GM12878 (cell line): ENCODE measurements at regions not wholly inside any gene's neighbourhood (a gene's known extent, or its start where the extent isn't known, plus 50 kb on each side); places are given as distances from the start of the nearest gene placed in this dataset.

Source experiments
- ATAC-seq: fragments of 200-7000 bp; cut with Tn5 transposase; 3 replicates; pipeline ENCODE4 v1.9.1; 2020; ENCODE audit warnings: mild to moderate bottlenecking, moderate library complexity
- BruUV-seq: library from RNA; stranded (reverse); fragments of 400-500 nt; replicated peaks from 2 replicates; lab custom pipeline; 2021; lab: Mats Ljungman, UMichigan
- CTCF ChIA-PET: fragments of 300-600 bp; sonication (Branson Sonifier 250); formaldehyde crosslinking; extraction: SDS; loops from one replicate; lab custom pipeline; 2021; ENCODE audit warnings: inconsistent platforms; lab: Yijun Ruan, JAX
- POLR2A ChIA-PET: fragments of 350-600 bp; formaldehyde crosslinking; extraction: SDS; loops from one replicate; lab custom pipeline; 2021; ENCODE audit warnings: inconsistent platforms; lab: Charles Lee
- RAD21 ChIA-PET: fragments of 300-600 bp; sonication (Branson Sonifier 250); formaldehyde crosslinking; loops from one replicate; lab custom pipeline; 2023; ENCODE audit warnings: antibody characterized with exemption; ENCODE audit not compliant: unreplicated experiment; lab: Charles Lee
- SMC1A ChIA-PET: fragments of 300-600 bp; sonication (Branson Sonifier 250); formaldehyde crosslinking; loops from one replicate; lab custom pipeline; 2023; ENCODE audit not compliant: unreplicated experiment, uncharacterized antibody; lab: Charles Lee
- DNase-seq: peaks from one replicate; pipeline ENCODE4 v3.0.0-alpha.2; 2011; ENCODE audit warnings: low read depth, low spot score
- FAIRE-seq: peaks from 3 replicates; lab custom pipeline; 2011; peaks lifted over from hg19 to GRCh38; lab: Jason Lieb, UNC
- H2AFZ ChIP-seq: 2 replicates; pipeline ENCODE4 v1.6.0; 2011; ENCODE audit warnings: low read depth, low read length, control low read depth; ENCODE audit not compliant: control insufficient read depth
- H3K27ac ChIP-seq: 2 replicates; pipeline ENCODE4 v1.5.1; 2011; ENCODE audit warnings: control low read depth; ENCODE audit not compliant: control insufficient read depth, insufficient read depth
- H3K27me3 ChIP-seq, 2 experiments: replicated peaks in 1 of 2; 2 replicates each; pipeline versions ENCODE4 v1.6.0 to v1.6.1; 2011; ENCODE audit warnings: low read length in 1 of 2; ENCODE audit not compliant: control insufficient read depth in 2 of 2, insufficient read depth in 2 of 2
- H3K36me3 ChIP-seq, 2 experiments: 2 replicates each; pipeline ENCODE4 v1.5.1; 2011; ENCODE audit warnings: low read length in 1 of 2; ENCODE audit not compliant: control insufficient read depth in 2 of 2, insufficient read depth in 2 of 2
- H3K4me1 ChIP-seq: 2 replicates; pipeline ENCODE4 v1.6.1; 2011; ENCODE audit warnings: mild to moderate bottlenecking, low read length, moderate library complexity, mixed read lengths; ENCODE audit not compliant: control insufficient read depth, insufficient read depth
- H3K4me2 ChIP-seq: 2 replicates; pipeline ENCODE4 v1.6.0; 2011; ENCODE audit warnings: control low read depth; ENCODE audit not compliant: control insufficient read depth, insufficient read depth
- H3K4me3 ChIP-seq: fragments of 200-600 bp; sonication (generic); 2 replicates; pipeline ENCODE4 v1.5.1; 2016
- H3K79me2 ChIP-seq: 2 replicates; pipeline ENCODE4 v1.6.0; 2011; ENCODE audit warnings: low read length; ENCODE audit not compliant: control insufficient read depth, insufficient read depth
- H3K9ac ChIP-seq: 2 replicates; pipeline ENCODE4 v1.8.0; 2011; ENCODE audit warnings: low read length, control low read depth, mixed read lengths; ENCODE audit not compliant: control insufficient read depth, insufficient read depth
- H3K9me3 ChIP-seq: replicated peaks from 3 replicates; pipeline ENCODE4 v1.5.1; 2011; ENCODE audit warnings: mild to moderate bottlenecking, low read length; ENCODE audit not compliant: control insufficient read depth, insufficient read depth
- H4K20me1 ChIP-seq: 2 replicates; pipeline ENCODE4 v1.6.0; 2011; ENCODE audit not compliant: control insufficient read depth, insufficient read depth
- CBX5 ChIP-seq: sonication (generic); IDR thresholded peaks from 2 replicates; pipeline ENCODE4 v1.6.1; 2016; ENCODE audit warnings: low read depth, moderate library complexity, mild to moderate bottlenecking, inconsistent platforms
- CEBPB ChIP-seq, 2 experiments: fragments of 150-350 bp in 1 of 2; IDR thresholded peaks; 2 replicates each; pipeline ENCODE4 v1.6.1; 2012 to 2014; ENCODE audit warnings: low read depth in 2 of 2, low read length in 2 of 2, borderline replicate concordance in 1 of 2, inconsistent platforms in 1 of 2
- HDAC2 ChIP-seq: fragments of 200-600 bp; sonication (generic); IDR thresholded peaks from 2 replicates; pipeline ENCODE4 v1.6.1; 2017
- HDAC6 ChIP-seq: fragments of 200-600 bp; sonication (generic); IDR thresholded peaks from one replicate; pipeline ENCODE4 v1.8.0; 2017; ENCODE audit warnings: antibody characterized with exemption; ENCODE audit not compliant: unreplicated experiment
- KDM1A ChIP-seq: fragments of 200-600 bp; sonication (generic); IDR thresholded peaks from 2 replicates; pipeline ENCODE4 v1.6.1; 2016; ENCODE audit warnings: borderline replicate concordance
- MEF2A ChIP-seq: IDR thresholded peaks from 2 replicates; pipeline ENCODE4 v1.6.1; 2011; ENCODE audit warnings: low read depth, mild to moderate bottlenecking, low read length, moderate library complexity; ENCODE audit not compliant: insufficient read depth
- NFIC ChIP-seq: IDR thresholded peaks from 2 replicates; pipeline ENCODE4 v1.6.1; 2012; ENCODE audit warnings: low read depth, mild to moderate bottlenecking, inconsistent platforms, low read length, moderate library complexity
- NR2C1 ChIP-seq: fragments of 450-650 bp; IDR thresholded peaks from 2 replicates; pipeline ENCODE4 v1.6.1; 2017; ENCODE audit warnings: antibody characterized with exemption, mild to moderate bottlenecking, moderate library complexity
- PML ChIP-seq: IDR thresholded peaks from 2 replicates; pipeline ENCODE4 v1.6.1; 2012; ENCODE audit warnings: low read length, inconsistent platforms
- POLR2A ChIP-seq: IDR thresholded peaks from 2 replicates; pipeline ENCODE4 v1.6.1; 2011; ENCODE audit warnings: low read depth, mild to moderate bottlenecking, low read length
- SMAD1 ChIP-seq: fragments of 450-650 bp; IDR thresholded peaks from 2 replicates; pipeline ENCODE4 v1.6.1; 2018; ENCODE audit warnings: mild to moderate bottlenecking, low read depth; ENCODE audit not compliant: partially characterized antibody
- ZSCAN29 ChIP-seq: fragments of 450-650 bp; IDR thresholded peaks from 2 replicates; pipeline ENCODE4 v1.6.1; 2017; ENCODE audit warnings: mild to moderate bottlenecking, moderate library complexity
- WGBS: methylation state at CpG from one replicate; pipeline ENCODE4 v1.1.6; 2016; ENCODE audit warnings: low lambda C conversion rate; ENCODE audit not compliant: insufficient replicate concordance, insufficient coverage; ENCODE audit errors: missing lambda C conversion rate; 5-methylcytosine and 5-hydroxymethylcytosine counted together
- in situ Hi-C: fragments of 300-500 bp; cut with MboI; formaldehyde crosslinking; loops from 9 replicates; pipeline ENCODE4 v1.14.3; 2018; ENCODE audit warnings: mixed read lengths
- intact Hi-C: fragments of 100-400 bp; cut with micrococcal nuclease; formaldehyde crosslinking; loops from one replicate; pipeline ENCODE4 v1.14.2; 2022; ENCODE audit not compliant: unreplicated experiment
- TF ChIP-seq, protein P1 (sequence below): IDR thresholded peaks from 2 replicates; pipeline ENCODE4 v1.6.1; 2012; ENCODE audit warnings: low read length, inconsistent platforms
- TF ChIP-seq, protein P2 (sequence below): fragments of 450-650 bp; IDR thresholded peaks from 2 replicates; pipeline ENCODE4 v1.6.1; 2017; ENCODE audit warnings: antibody characterized with exemption, mild to moderate bottlenecking, moderate library complexity
- TF ChIP-seq, protein P3 (sequence below): fragments of 450-650 bp; formaldehyde crosslinking; IDR thresholded peaks from 2 replicates; pipeline ENCODE4 v1.5.0; 2022; ENCODE audit warnings: mild to moderate bottlenecking, missing genetic modification characterization
- TF ChIP-seq, protein P4 (sequence below): fragments of 450-650 bp; IDR thresholded peaks from 2 replicates; pipeline ENCODE4 v1.6.1; 2014; ENCODE audit warnings: mild to moderate bottlenecking

DNA sequence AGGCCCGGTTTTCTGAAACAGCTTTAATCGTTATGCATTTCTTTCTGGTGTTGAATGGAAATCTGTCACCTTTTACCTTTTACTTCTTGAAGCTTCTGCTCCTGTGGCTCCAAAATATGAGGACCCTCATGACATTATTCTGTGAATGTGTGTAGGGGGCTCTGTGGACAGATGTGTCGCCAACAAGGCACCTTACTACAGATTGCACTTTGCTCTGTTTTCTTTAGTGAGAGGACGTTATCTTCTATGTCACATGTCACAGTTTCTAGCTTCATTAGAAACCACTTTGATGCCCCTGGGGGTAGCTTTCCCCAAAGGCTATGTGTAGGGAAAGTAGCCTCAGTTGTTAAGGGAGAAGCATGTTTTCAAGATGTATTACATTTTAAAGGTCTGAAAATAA is 195.6 kb downstream of the ZNF621 start:
- Histone ChIP-seq H3K36me3 (no peaks in the 10 kb centered on the region), H3K4me1 (peaks cover 9% of the 10 kb centered on the region), H3K79me2 (no peaks in the 10 kb centered on the region), H3K9ac (no peak overlapping the region), H2AFZ (no peak overlapping the region), H3K4me3 (no peak overlapping the region), H3K9me3 (no peaks in the 10 kb centered on the region), H3K27me3 (no peaks in the 10 kb centered on the region)
- RAD21 ChIA-PET = no interaction called here
- no peak for DNase-seq
- no peak for FAIRE-seq
- no peak for ATAC-seq
- in situ Hi-C loops = no loop called here
- TF ChIP-seq PML = no peak
- no peak for TF ChIP-seq ZSCAN29
- no peak for TF ChIP-seq MEF2A
- TF ChIP-seq, protein P1, sequence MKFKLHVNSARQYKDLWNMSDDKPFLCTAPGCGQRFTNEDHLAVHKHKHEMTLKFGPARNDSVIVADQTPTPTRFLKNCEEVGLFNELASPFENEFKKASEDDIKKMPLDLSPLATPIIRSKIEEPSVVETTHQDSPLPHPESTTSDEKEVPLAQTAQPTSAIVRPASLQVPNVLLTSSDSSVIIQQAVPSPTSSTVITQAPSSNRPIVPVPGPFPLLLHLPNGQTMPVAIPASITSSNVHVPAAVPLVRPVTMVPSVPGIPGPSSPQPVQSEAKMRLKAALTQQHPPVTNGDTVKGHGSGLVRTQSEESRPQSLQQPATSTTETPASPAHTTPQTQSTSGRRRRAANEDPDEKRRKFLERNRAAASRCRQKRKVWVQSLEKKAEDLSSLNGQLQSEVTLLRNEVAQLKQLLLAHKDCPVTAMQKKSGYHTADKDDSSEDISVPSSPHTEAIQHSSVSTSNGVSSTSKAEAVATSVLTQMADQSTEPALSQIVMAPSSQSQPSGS = no peak
- no peak for TF ChIP-seq NFIC
- TF ChIP-seq, protein P2, sequence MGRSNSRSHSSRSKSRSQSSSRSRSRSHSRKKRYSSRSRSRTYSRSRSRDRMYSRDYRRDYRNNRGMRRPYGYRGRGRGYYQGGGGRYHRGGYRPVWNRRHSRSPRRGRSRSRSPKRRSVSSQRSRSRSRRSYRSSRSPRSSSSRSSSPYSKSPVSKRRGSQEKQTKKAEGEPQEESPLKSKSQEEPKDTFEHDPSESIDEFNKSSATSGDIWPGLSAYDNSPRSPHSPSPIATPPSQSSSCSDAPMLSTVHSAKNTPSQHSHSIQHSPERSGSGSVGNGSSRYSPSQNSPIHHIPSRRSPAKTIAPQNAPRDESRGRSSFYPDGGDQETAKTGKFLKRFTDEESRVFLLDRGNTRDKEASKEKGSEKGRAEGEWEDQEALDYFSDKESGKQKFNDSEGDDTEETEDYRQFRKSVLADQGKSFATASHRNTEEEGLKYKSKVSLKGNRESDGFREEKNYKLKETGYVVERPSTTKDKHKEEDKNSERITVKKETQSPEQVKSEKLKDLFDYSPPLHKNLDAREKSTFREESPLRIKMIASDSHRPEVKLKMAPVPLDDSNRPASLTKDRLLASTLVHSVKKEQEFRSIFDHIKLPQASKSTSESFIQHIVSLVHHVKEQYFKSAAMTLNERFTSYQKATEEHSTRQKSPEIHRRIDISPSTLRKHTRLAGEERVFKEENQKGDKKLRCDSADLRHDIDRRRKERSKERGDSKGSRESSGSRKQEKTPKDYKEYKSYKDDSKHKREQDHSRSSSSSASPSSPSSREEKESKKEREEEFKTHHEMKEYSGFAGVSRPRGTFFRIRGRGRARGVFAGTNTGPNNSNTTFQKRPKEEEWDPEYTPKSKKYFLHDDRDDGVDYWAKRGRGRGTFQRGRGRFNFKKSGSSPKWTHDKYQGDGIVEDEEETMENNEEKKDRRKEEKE = no peak
- TF ChIP-seq, protein P3, sequence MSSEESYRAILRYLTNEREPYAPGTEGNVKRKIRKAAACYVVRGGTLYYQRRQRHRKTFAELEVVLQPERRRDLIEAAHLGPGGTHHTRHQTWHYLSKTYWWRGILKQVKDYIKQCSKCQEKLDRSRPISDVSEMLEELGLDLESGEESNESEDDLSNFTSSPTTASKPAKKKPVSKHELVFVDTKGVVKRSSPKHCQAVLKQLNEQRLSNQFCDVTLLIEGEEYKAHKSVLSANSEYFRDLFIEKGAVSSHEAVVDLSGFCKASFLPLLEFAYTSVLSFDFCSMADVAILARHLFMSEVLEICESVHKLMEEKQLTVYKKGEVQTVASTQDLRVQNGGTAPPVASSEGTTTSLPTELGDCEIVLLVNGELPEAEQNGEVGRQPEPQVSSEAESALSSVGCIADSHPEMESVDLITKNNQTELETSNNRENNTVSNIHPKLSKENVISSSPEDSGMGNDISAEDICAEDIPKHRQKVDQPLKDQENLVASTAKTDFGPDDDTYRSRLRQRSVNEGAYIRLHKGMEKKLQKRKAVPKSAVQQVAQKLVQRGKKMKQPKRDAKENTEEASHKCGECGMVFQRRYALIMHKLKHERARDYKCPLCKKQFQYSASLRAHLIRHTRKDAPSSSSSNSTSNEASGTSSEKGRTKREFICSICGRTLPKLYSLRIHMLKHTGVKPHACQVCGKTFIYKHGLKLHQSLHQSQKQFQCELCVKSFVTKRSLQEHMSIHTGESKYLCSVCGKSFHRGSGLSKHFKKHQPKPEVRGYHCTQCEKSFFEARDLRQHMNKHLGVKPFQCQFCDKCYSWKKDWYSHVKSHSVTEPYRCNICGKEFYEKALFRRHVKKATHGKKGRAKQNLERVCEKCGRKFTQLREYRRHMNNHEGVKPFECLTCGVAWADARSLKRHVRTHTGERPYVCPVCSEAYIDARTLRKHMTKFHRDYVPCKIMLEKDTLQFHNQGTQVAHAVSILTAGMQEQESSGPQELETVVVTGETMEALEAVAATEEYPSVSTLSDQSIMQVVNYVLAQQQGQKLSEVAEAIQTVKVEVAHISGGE (CRISPR knock-in tag) = no peak
- no peak for TF ChIP-seq HDAC2
- TF ChIP-seq HDAC6 = no peak
- TF ChIP-seq NR2C1 = no peak
- TF ChIP-seq, protein P4, sequence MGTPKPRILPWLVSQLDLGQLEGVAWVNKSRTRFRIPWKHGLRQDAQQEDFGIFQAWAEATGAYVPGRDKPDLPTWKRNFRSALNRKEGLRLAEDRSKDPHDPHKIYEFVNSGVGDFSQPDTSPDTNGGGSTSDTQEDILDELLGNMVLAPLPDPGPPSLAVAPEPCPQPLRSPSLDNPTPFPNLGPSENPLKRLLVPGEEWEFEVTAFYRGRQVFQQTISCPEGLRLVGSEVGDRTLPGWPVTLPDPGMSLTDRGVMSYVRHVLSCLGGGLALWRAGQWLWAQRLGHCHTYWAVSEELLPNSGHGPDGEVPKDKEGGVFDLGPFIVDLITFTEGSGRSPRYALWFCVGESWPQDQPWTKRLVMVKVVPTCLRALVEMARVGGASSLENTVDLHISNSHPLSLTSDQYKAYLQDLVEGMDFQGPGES = no peak
- no peak for TF ChIP-seq CEBPB (IDR thresholded peaks at IDR 0.05; ENCODE audit: borderline replicate concordance in 1 of 2, low read depth in 2 of 2, low read length in 2 of 2)
- no peak for TF ChIP-seq CBX5
- no peak for TF ChIP-seq KDM1A
- no peak for TF ChIP-seq SMAD1
- no peak for TF ChIP-seq POLR2A
- TF ChIP-seq, all 136 proteins: peak for 0
- H3K4me2 ChIP-seq = no peak overlapping the region
- ChIA-PET CTCF (interaction anchor here (1.2 kb wide), 1 partner anchor 11 kb away, joined by 3 read pairs; no protein-coding TSS in a partner anchor), POLR2A (interaction anchor here (0.5 kb wide), 1 partner anchor 494 kb away, joined by 3 read pairs; no protein-coding TSS in a partner anchor), SMC1A (no interaction called here)
- H4K20me1 ChIP-seq = no peaks in the 10 kb centered on the region
- WGBS = 84% methylated on average over 4 of the region's 4 CpGs
- H3K27ac ChIP-seq = no peak overlapping the region
- intact Hi-C loops = no loop called here
- no TSS peak for BruUV-seq
